Endometrium (tissue), 2 donors: ENCODE measurements at regions not wholly inside any gene's neighbourhood (a gene's known extent, or its start where the extent isn't known, plus 50 kb on each side); places are given as distances from the start of the nearest gene placed in this dataset.

Experiments
- FAIRE-seq: peaks from 2 replicates; lab custom pipeline; 2012; peaks lifted over from hg19 to GRCh38; lab: Jason Lieb, UNC
- donor health status: control.
- donor health status: control.

DNA sequence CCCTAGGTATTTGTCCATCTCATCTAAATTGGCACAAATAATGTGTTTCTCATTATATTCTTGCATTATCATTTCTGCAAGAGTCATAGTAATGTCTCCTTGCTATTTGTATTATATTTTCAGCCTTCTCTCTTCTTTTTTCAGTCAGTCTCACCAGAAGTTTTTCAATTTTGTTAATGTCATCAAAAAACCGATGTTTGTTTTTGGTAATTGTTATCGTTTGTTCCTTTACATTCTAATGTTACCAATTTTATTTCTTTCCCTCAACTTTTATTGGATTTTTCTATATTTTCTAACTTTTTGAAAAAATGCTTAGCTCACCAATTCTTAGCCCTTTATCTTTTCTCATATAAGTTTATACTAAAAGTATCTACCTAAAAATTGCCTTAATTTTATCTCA is 82.2 kb upstream of the NRSN1 start:
- no peak for FAIRE-seq

DNA sequence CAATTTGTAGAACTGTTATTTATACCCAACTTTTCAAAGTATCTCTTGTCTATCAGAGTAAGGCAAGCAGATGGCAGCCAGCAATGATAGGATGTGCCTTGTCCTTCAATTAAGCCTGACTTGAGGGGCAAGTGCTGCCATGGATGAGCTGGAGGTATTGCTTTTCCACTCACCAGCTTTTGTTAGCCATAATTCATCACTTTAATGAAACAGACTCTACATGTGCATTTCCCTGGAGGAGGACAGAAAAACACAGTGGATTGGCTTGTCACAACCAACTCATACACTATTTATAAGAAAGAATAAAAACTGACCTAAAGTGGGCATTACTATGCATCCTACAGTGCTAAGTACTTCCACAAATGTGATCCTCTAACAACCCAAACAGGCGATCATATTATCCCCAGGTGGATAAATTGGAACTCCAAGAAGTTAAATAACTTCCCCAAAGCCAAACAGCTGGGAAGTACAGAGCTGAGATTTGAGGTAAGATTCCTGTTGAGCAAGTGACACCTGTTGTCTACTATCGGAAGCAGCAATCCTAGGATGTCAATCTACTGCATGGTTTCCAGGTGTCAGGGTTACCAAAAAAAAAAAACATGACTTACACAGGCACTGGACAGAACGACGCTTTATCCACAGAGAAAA is 73.9 kb upstream of the NRSN1 start:
- no peak for FAIRE-seq

- no peak for FAIRE-seq
Measured at GRCh38 chr6:24052590-24052961, 73.4 kb upstream of the NRSN1 start.

DNA sequence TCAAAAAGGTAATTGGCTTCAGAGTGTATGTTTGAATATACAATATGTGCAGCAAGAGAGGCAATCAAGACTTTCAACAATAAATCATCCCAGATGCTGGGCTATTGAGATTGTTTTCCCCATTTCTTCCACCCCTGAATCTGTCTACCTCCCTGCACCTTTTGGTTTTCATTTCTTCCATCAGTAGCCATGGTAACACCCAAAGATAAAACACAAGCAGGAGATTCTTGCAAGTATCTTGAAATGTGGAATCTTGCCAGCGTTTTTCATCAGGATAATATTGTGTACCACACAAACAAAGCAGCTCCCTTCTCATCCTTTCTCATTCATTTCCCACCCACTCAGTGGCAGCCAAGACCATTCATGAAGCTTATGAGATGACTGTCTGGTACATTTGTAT is 73.0 kb upstream of the NRSN1 start:
- FAIRE-seq, result no peak

DNA sequence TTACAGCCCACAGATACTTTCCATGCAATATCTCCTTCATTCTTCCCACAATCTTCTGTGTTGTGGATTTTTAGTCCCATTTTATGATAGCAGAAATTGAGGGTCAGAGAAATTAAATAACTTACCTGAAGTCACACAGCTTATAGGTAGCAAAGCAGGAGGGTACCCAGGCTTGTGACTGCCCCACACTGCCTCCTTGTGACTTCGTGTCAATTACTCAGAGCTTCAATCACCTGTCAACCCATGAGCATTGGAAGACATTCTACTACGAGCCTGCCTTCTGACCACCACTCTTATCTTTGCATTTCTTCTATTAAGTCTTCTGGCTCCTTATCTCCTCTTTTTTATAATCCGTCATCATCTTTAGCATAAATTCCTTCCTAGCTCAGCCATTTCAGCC is 71.6 kb upstream of the NRSN1 start:
- no peak for FAIRE-seq

DNA sequence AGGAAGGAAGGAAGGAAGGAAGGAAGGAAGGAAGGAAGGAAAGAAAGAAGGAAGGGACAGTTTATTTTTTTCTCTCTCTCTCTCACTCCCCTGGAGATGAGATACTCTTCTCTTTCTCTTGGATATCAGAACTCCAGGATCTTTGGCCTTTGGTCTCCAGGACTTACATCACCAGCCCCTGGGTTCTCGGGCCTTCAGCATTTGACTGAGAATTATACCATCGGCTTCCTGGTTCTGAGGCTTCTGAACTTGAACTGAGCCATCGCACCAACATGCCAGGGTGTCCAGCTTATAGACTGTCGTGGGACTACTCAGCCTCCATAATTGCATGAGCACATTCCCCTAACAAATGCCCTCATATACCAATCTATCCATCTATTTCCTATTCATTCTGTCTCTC is 69.4 kb upstream of the NRSN1 start:
- no peak for FAIRE-seq

DNA sequence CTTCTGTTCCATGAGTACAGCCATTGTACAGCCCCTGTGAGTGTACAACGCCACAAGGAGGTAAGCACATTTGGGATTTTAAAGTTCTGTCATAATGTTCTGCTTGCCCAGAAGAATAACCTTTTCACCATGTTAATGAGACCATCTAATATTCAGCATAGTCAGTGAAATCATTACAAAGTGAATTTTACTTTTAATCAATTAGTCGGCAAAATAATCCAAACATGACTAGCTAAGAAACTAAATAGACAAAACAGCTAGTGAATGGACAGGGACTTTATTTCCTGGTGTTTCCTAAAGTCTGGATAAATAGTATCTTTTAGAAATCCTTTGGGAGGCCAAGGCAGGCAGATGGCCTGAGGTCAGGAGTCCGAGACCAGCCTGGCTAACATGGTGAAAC is 69.0 kb upstream of the NRSN1 start:
- no peak for FAIRE-seq

DNA sequence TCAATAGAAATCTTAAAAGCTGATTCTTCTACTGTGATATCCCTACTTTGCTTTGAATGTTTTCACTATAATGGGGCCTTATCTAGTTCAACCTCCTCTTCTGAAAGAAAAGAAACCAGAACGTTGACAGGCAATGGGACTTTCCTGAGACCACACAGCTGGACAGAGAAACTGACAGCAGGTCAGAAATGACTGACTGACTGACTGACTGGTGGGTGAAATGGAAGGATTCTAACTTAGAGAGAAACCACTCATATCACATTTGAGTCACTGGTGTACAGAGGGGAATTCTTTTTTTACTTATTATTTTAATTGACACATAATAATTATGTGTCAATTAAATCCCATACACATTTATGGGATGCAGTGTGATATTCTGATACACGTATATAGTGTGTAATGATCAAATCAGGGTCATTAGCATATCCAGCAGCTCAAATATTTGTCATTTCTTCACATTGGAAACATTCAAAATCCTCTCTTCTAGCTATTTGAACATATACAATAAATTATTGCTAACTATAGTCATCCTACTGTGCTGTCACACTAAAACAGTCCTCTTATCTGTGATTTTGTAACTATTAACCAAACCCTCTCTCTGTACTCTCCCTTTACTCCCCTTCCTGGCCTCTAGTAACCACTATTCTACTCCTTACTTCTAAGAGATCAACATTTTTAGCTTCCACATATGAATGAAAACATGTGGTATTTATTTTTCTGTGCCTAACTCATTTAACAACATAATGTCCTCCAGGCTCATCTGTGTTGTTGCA is 64.8 kb upstream of the NRSN1 start:
- FAIRE-seq, result no peak

- no peak for FAIRE-seq
Measured at GRCh38 chr6:24064106-24064505, 61.9 kb upstream of the NRSN1 start.

GRCh38 chr6:24064832-24065231 is 61.2 kb upstream of the NRSN1 start:
- FAIRE-seq, result peak; percentile 97

- no peak for FAIRE-seq
Measured at GRCh38 chr6:24069526-24069925, 56.5 kb upstream of the NRSN1 start.

GRCh38 chr6:24072038-24072746 is 53.8 kb upstream of the NRSN1 start:
- FAIRE-seq, result no peak

- FAIRE-seq, result no peak
Measured at GRCh38 chr6:24076011-24076410, 50.0 kb upstream of the NRSN1 start.
